Right lobe of liver (tissue), 6 donors: ENCODE measurements at regions not wholly inside any gene's neighbourhood (a gene's known extent, or its start where the extent isn't known, plus 50 kb on each side); places are given as distances from the start of the nearest gene placed in this dataset.

Experiments
- ATAC-seq, 4 donors: fragments of 200-7000 bp; cut with Tn5 transposase; one replicate each; pipeline ENCODE4 v1.9.1; 2020; ENCODE audit warnings: mild to moderate bottlenecking in 4 of 4, moderate library complexity in 4 of 4
- DNase-seq, 3 donors: peaks; one replicate each; pipeline ENCODE4 v3.0.0-alpha.2; 2020
- H3K27ac ChIP-seq, 3 donors: fragments of 200-600 bp; one replicate each; pipeline ENCODE4 v1.8.0; 2022
- H3K27me3 ChIP-seq, 2 donors: fragments of 200-600 bp; one replicate each; pipeline ENCODE4 v1.8.0; 2022
- H3K36me3 ChIP-seq, 4 donors: fragments of 200-600 bp; sonication (generic) in 1 of 4; one replicate each; pipeline versions ENCODE4 v1.5.1 to v1.8.0; 2017 to 2022; ENCODE audit warnings: control low read depth in 1 of 4
- H3K4me1 ChIP-seq, 4 donors: fragments of 200-600 bp; sonication (generic) in 1 of 4; one replicate each; pipeline versions ENCODE4 v1.5.1 to v1.8.0; 2017 to 2022; ENCODE audit warnings: control low read depth in 1 of 4
- H3K4me3 ChIP-seq, 3 donors: fragments of 200-600 bp; one replicate each; pipeline ENCODE4 v1.8.0; 2022
- H3K9me3 ChIP-seq, 4 donors: fragments of 200-600 bp; sonication (generic) in 1 of 4; one replicate each; pipeline versions ENCODE4 v1.5.1 to v1.8.0; 2017 to 2022; ENCODE audit warnings: control low read depth in 1 of 4
- CTCF ChIP-seq, 4 donors: fragments of 200-600 bp in 3 of 4; fragments of 450-650 bp in 1 of 4; IDR thresholded peaks; one replicate each; pipeline versions ENCODE4 v1.5.1 to v1.8.0; 2016 to 2022; ENCODE audit warnings: antibody characterized with exemption in 4 of 4, mild to moderate bottlenecking in 2 of 4
- POLR2A ChIP-seq: fragments of 450-650 bp; IDR thresholded peaks from one replicate; pipeline ENCODE4 v1.6.1; 2017; ENCODE audit warnings: antibody characterized with exemption, mild to moderate bottlenecking
- WGBS: methylation state at CpG from one replicate; pipeline ENCODE4 v1.1.6; 2018; ENCODE audit warnings: low coverage, low lambda C conversion rate; ENCODE audit not compliant: insufficient coverage; ENCODE audit errors: missing lambda C conversion rate; 5-methylcytosine and 5-hydroxymethylcytosine counted together
- intact Hi-C, 2 donors: fragments of 100-400 bp; cut with DNase I; formaldehyde crosslinking; loops; one replicate each; pipeline versions ENCODE4 v1.11.2 to v1.14.1; 2022
- donor health status: DM: no; HTN: yes; CAD: no.
- donor health status: DM: no; HTN: no; CAD: no.
- donor health status: DM: no; HTN: no; CAD: no.
- donor health status: DM: no; HTN: yes; CAD: no.
- donor health status: DM: no; HTN: yes; CAD: no.

- intact Hi-C loops = no loop called here
- H3K27me3 ChIP-seq = no peaks in the 10 kb centered on the region
- no peak overlapping the region for H3K4me3 ChIP-seq
- TF ChIP-seq CTCF (IDR thresholded peaks at IDR 0.05) (no peak), POLR2A (no peak)
- no peak for DNase-seq
- H3K27ac ChIP-seq = no peak overlapping the region
- WGBS = 82% methylated on average over 3 of the region's 3 CpGs
- H3K4me1 ChIP-seq = no peaks in the 10 kb centered on the region
- ATAC-seq = no peak
- H3K9me3 ChIP-seq = no peaks in the 10 kb centered on the region
- no peaks in the 10 kb centered on the region for H3K36me3 ChIP-seq
Measured at GRCh38 chr7:85535974-85536729, 349.3 kb upstream of the SEMA3D start.

GRCh38 chr7:85529831-85530230 lies 343.0 kb upstream of the SEMA3D start:
- Histone ChIP-seq H3K9me3 (no peaks in the 10 kb centered on the region), H3K27ac (no peak overlapping the region), H3K27me3 (no peaks in the 10 kb centered on the region), H3K4me1 (peaks cover 0 to 10% (median 0%) of the 10 kb centered on the region in 4 donors), H3K36me3 (no peaks in the 10 kb centered on the region), H3K4me3 (no peak overlapping the region)
- ATAC-seq (no peak), DNase-seq (no peak)
- 37% methylated on average over 4 of the region's 4 CpGs for WGBS
- no peak for TF ChIP-seq POLR2A
- TF ChIP-seq CTCF (IDR thresholded peaks at IDR 0.05) = no peak
- intact Hi-C loops = no loop called here

- TF ChIP-seq CTCF (IDR thresholded peaks at IDR 0.05) = no peak
- TF ChIP-seq POLR2A = no peak
- ATAC-seq (peak; percentile 97 to 100 (median 99)), DNase-seq (peak; percentile 56 to 73 (median 66))
- Histone ChIP-seq H3K36me3 (no peaks in the 10 kb centered on the region), H3K27me3 (no peaks in the 10 kb centered on the region), H3K27ac (peak overlapping the region in 1 of 3 donors; percentile 13), H3K9me3 (no peaks in the 10 kb centered on the region), H3K4me3 (no peak overlapping the region), H3K4me1 (peaks cover 0 to 10% (median 0%) of the 10 kb centered on the region in 4 donors)
- WGBS = 15% methylated on average over 3 of the region's 3 CpGs
- intact Hi-C loops = no loop called here
Measured at GRCh38 chr7:85529201-85529600, 342.3 kb upstream of the SEMA3D start.

- Histone ChIP-seq H3K4me1 (peaks cover 0 to 10% (median 0%) of the 10 kb centered on the region in 4 donors), H3K27me3 (no peaks in the 10 kb centered on the region), H3K27ac (no peak overlapping the region), H3K36me3 (no peaks in the 10 kb centered on the region), H3K9me3 (no peaks in the 10 kb centered on the region), H3K4me3 (no peak overlapping the region)
- no peak for DNase-seq
- ATAC-seq = no peak
- TF ChIP-seq POLR2A (no peak), CTCF (IDR thresholded peaks at IDR 0.05) (no peak)
- 58% methylated on average over 2 of the region's 2 CpGs for WGBS
- intact Hi-C loops = no loop called here
Measured at GRCh38 chr7:85528581-85528980, 341.7 kb upstream of the SEMA3D start.
